ENCODE measurements at regions not wholly inside any gene's neighbourhood (a gene's known extent, or its start where the extent isn't known, plus 50 kb on each side); places are given as distances from the start of the nearest gene placed in this dataset.

- H3K4me1 ChIP-seq (ENCODE audit: insufficient read depth, low read length): no peaks in the 10 kb centered on the region
- no peak overlapping the region for H3K4me2 ChIP-seq (ENCODE audit: insufficient read depth, low read length)
- no peaks in the 10 kb centered on the region for H4K20me1 ChIP-seq (ENCODE audit: insufficient read depth, low read length)
- no peaks in the 10 kb centered on the region for H3K36me3 ChIP-seq (ENCODE audit: insufficient read depth, low read length)
- H2AFZ ChIP-seq (ENCODE audit: low read length): peak overlapping the region; percentile 27
- no peak overlapping the region for H3K27ac ChIP-seq (ENCODE audit: low read depth, low read length)
- TF ChIP-seq CTCF (IDR thresholded peaks at IDR 0.05; ENCODE audit: extremely low read depth, low read depth, low read length): no peak
- no peak overlapping the region for H3K4me3 ChIP-seq (ENCODE audit: insufficient read depth, low read length)
- H3K9me3 ChIP-seq (ENCODE audit: low read depth, low read length): no peaks in the 10 kb centered on the region
- H3K79me2 ChIP-seq (ENCODE audit: insufficient read depth, low read length): no peaks in the 10 kb centered on the region
- no peaks in the 10 kb centered on the region for H3K27me3 ChIP-seq (ENCODE audit: insufficient read depth, low read length)
- DNase-seq (ENCODE audit: insufficient read length, low spot score, missing footprints): no peak
Observed at GRCh38 chr5:92409134-92409533, 1026.0 kb upstream of the ARRDC3 start.

DNA sequence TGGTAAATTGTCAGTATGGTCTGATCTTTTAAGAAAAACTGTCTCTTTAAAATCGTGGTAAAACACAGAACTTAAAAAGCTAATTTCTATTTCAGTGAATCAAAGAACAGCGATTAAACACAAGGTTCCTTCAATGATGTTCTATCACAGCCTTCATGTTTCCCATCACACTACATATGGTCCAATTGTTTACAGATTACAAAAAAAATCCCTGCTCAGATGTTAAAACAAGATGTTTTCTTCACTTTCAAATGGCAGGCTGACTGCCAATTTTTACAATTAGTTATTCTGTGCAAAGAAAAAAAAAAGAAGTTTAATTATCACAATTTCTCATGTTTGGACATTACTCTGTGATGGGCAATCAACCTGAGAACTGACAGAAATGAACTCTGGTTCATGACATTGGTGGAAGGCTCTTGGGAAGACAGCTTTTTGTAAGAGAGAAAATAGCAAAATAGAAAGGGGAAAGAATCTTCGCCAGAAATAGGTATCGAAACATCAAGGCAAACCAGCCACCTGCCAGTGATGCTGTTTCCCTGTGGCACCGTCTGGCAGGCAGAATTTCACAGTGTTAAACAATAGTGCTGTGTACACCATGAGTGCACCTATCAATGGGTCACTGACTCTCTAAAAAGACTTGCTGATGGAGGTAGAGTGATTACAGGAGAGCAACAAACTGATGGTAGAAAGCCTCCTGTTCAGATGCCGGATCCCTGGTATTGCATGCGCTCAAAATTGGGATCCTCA, 1020.0 kb upstream of the ARRDC3 start:
- H3K9me3 ChIP-seq (ENCODE audit: low read depth, low read length): no peaks in the 10 kb centered on the region
- no peak overlapping the region for H3K4me3 ChIP-seq (ENCODE audit: insufficient read depth, low read length)
- TF ChIP-seq CTCF (IDR thresholded peaks at IDR 0.05; ENCODE audit: extremely low read depth, low read depth, low read length): no peak
- no peak overlapping the region for H2AFZ ChIP-seq (ENCODE audit: low read length)
- H3K4me2 ChIP-seq (ENCODE audit: insufficient read depth, low read length): no peak overlapping the region
- H3K4me1 ChIP-seq (ENCODE audit: insufficient read depth, low read length): no peaks in the 10 kb centered on the region
- H3K36me3 ChIP-seq (ENCODE audit: insufficient read depth, low read length): no peaks in the 10 kb centered on the region
- DNase-seq (ENCODE audit: insufficient read length, low spot score, missing footprints): no peak
- H3K27ac ChIP-seq (ENCODE audit: low read depth, low read length): no peak overlapping the region
- no peaks in the 10 kb centered on the region for H4K20me1 ChIP-seq (ENCODE audit: insufficient read depth, low read length)
- no peaks in the 10 kb centered on the region for H3K79me2 ChIP-seq (ENCODE audit: insufficient read depth, low read length)
- no peaks in the 10 kb centered on the region for H3K27me3 ChIP-seq (ENCODE audit: insufficient read depth, low read length)

DNA sequence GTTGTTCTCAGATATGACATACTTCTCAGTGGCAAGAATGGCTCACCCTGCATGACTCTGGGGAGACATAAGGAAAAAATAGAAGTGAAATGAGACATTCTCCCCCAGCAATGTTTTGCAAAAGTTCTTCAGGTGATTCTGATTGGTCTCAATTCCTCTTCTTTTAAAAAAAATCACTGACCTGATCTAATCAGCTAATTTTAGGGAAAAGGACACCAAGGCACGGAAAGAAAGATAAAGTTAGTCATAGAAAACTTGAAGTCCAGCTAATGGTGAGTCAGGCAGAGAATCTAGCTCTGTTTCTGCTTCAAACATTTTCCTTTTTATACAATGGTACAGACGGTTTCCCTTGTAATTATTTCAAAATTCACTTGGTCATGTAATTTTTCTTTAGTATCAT, 1018.9 kb upstream of the ARRDC3 start:
- no peaks in the 10 kb centered on the region for H3K36me3 ChIP-seq (ENCODE audit: insufficient read depth, low read length)
- peak; percentile 29 for DNase-seq (ENCODE audit: insufficient read length, low spot score, missing footprints)
- H3K4me2 ChIP-seq (ENCODE audit: insufficient read depth, low read length): no peak overlapping the region
- TF ChIP-seq CTCF (IDR thresholded peaks at IDR 0.05; ENCODE audit: extremely low read depth, low read depth, low read length): no peak
- H2AFZ ChIP-seq (ENCODE audit: low read length): no peak overlapping the region
- H3K27me3 ChIP-seq (ENCODE audit: insufficient read depth, low read length): no peaks in the 10 kb centered on the region
- no peaks in the 10 kb centered on the region for H3K4me1 ChIP-seq (ENCODE audit: insufficient read depth, low read length)
- no peaks in the 10 kb centered on the region for H4K20me1 ChIP-seq (ENCODE audit: insufficient read depth, low read length)
- H3K79me2 ChIP-seq (ENCODE audit: insufficient read depth, low read length): no peaks in the 10 kb centered on the region
- no peaks in the 10 kb centered on the region for H3K9me3 ChIP-seq (ENCODE audit: low read depth, low read length)
- H3K27ac ChIP-seq (ENCODE audit: low read depth, low read length): no peak overlapping the region
- H3K4me3 ChIP-seq (ENCODE audit: insufficient read depth, low read length): no peak overlapping the region

DNA sequence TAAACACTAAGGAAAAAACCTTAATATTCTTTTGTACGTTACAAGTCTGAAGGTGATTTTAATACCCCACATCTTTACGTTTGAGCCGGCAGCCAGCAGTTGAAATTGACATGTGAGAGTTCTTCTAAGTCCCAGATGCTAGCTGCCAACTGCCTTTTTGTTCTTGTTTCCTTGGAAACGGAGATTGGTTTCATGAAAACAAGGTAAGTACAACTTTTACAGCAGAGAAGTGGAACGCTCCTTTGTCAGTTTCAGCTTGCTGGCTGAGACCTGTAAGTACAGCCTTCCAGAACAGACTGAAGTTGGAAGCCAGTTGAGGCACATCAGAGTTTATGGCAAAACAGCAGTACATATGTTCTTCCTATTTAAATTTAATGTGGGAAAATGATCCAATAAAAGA, 1018.4 kb upstream of the ARRDC3 start:
- no peak overlapping the region for H3K4me2 ChIP-seq (ENCODE audit: insufficient read depth, low read length)
- no peaks in the 10 kb centered on the region for H3K4me1 ChIP-seq (ENCODE audit: insufficient read depth, low read length)
- no peaks in the 10 kb centered on the region for H3K27me3 ChIP-seq (ENCODE audit: insufficient read depth, low read length)
- H3K9me3 ChIP-seq (ENCODE audit: low read depth, low read length): no peaks in the 10 kb centered on the region
- no peaks in the 10 kb centered on the region for H3K36me3 ChIP-seq (ENCODE audit: insufficient read depth, low read length)
- no peaks in the 10 kb centered on the region for H4K20me1 ChIP-seq (ENCODE audit: insufficient read depth, low read length)
- TF ChIP-seq CTCF (IDR thresholded peaks at IDR 0.05; ENCODE audit: extremely low read depth, low read depth, low read length): no peak
- H3K4me3 ChIP-seq (ENCODE audit: insufficient read depth, low read length): no peak overlapping the region
- H3K79me2 ChIP-seq (ENCODE audit: insufficient read depth, low read length): no peaks in the 10 kb centered on the region
- peak overlapping the region; percentile 22 for H2AFZ ChIP-seq (ENCODE audit: low read length)
- no peak overlapping the region for H3K27ac ChIP-seq (ENCODE audit: low read depth, low read length)
- DNase-seq (ENCODE audit: insufficient read length, low spot score, missing footprints): no peak
